ENCODE measurements at regions not wholly inside any gene's neighbourhood (a gene's known extent, or its start where the extent isn't known, plus 50 kb on each side); places are given as distances from the start of the nearest gene placed in this dataset.

DNA sequence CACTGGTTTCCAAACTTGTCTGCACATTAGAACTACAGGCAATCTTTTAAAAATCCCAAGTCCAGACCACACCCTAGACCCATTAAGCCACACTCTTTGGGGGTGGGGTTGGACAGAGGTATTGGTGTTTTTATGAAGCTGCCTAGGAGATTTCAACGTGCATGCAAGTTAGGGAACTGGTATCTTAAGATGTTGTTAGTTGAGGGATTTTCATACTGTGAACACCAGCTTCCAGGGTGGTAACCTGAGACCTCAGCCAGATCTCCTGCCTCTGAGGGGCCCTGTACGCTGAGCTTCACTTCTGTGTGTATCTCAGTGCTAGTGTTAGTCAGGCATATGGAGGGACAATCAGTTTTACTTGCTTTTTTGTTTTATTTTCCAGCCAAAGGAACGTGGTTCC lies 138.0 kb downstream of the UTRN start:
- TF ChIP-seq, protein P1, sequence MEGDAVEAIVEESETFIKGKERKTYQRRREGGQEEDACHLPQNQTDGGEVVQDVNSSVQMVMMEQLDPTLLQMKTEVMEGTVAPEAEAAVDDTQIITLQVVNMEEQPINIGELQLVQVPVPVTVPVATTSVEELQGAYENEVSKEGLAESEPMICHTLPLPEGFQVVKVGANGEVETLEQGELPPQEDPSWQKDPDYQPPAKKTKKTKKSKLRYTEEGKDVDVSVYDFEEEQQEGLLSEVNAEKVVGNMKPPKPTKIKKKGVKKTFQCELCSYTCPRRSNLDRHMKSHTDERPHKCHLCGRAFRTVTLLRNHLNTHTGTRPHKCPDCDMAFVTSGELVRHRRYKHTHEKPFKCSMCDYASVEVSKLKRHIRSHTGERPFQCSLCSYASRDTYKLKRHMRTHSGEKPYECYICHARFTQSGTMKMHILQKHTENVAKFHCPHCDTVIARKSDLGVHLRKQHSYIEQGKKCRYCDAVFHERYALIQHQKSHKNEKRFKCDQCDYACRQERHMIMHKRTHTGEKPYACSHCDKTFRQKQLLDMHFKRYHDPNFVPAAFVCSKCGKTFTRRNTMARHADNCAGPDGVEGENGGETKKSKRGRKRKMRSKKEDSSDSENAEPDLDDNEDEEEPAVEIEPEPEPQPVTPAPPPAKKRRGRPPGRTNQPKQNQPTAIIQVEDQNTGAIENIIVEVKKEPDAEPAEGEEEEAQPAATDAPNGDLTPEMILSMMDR (IDR thresholded peaks at IDR 0.05; ENCODE audit: low read length): no peak
- no peak for TF ChIP-seq EZH2 (IDR thresholded peaks at IDR 0.05; ENCODE audit: borderline replicate concordance, low read length)

Measured in OCI-LY1 (cell line).